Lower lobe of right lung (tissue), 2 donors: ENCODE measurements at regions not wholly inside any gene's neighbourhood (a gene's known extent, or its start where the extent isn't known, plus 50 kb on each side); places are given as distances from the start of the nearest gene placed in this dataset.

Experiments used
- ATAC-seq, 2 donors: fragments of 200-7000 bp; cut with Tn5 transposase; one replicate each; pipeline ENCODE4 v1.9.1; 2020 to 2022; ENCODE audit warnings: mild to moderate bottlenecking in 2 of 2, moderate library complexity in 2 of 2
- DNase-seq: peaks from one replicate; pipeline ENCODE4 v3.0.0-alpha.2; 2020
- H3K27ac ChIP-seq: fragments of 200-600 bp; one replicate; pipeline ENCODE4 v1.8.0; 2022
- H3K27me3 ChIP-seq: fragments of 200-600 bp; one replicate; pipeline ENCODE4 v1.8.0; 2022; ENCODE audit warnings: low read depth
- H3K36me3 ChIP-seq: fragments of 200-600 bp; one replicate; pipeline ENCODE4 v1.8.0; 2022; ENCODE audit warnings: mild to moderate bottlenecking
- H3K4me1 ChIP-seq: fragments of 200-600 bp; one replicate; pipeline ENCODE4 v1.8.0; 2022
- H3K4me3 ChIP-seq: fragments of 200-600 bp; one replicate; pipeline ENCODE4 v1.8.0; 2022; ENCODE audit warnings: mild to moderate bottlenecking
- H3K9me3 ChIP-seq: fragments of 200-600 bp; one replicate; pipeline ENCODE4 v1.8.0; 2022
- intact Hi-C: fragments of 100-400 bp; cut with DNase I; formaldehyde crosslinking; loops from one replicate; pipeline ENCODE4 v1.11.0; 2022
- TF ChIP-seq, protein P1 (sequence below): fragments of 200-600 bp; IDR thresholded peaks from one replicate; pipeline ENCODE4 v1.8.0; 2022; ENCODE audit warnings: antibody characterized with exemption, mild to moderate bottlenecking
- donor health status: DM: no; HTN: yes; CAD: no; lungs with severe emphysema.

DNA sequence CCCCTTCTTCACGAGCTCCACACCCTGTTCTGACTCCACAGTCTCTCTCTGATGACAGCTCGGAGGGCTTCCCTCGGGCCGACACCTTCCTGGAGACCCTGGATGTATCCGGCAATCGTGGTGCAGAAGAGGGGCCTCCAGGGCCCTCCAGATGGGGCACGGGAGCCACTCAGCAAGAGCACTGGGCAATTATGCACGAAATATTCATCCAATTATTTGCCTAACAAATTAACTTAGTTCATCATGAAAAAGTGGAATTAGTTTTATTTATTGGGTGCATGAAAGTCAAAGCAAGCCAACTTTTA lies 277.3 kb upstream of the HDAC4 start:
- Histone ChIP-seq H3K4me1 (no peaks in the 10 kb centered on the region), H3K27me3 (no peaks in the 10 kb centered on the region), H3K36me3 (no peaks in the 10 kb centered on the region), H3K27ac (no peak overlapping the region), H3K4me3 (no peak overlapping the region), H3K9me3 (no peaks in the 10 kb centered on the region)
- TF ChIP-seq, protein P1, sequence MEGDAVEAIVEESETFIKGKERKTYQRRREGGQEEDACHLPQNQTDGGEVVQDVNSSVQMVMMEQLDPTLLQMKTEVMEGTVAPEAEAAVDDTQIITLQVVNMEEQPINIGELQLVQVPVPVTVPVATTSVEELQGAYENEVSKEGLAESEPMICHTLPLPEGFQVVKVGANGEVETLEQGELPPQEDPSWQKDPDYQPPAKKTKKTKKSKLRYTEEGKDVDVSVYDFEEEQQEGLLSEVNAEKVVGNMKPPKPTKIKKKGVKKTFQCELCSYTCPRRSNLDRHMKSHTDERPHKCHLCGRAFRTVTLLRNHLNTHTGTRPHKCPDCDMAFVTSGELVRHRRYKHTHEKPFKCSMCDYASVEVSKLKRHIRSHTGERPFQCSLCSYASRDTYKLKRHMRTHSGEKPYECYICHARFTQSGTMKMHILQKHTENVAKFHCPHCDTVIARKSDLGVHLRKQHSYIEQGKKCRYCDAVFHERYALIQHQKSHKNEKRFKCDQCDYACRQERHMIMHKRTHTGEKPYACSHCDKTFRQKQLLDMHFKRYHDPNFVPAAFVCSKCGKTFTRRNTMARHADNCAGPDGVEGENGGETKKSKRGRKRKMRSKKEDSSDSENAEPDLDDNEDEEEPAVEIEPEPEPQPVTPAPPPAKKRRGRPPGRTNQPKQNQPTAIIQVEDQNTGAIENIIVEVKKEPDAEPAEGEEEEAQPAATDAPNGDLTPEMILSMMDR, result no peak
- no peak for ATAC-seq
- DNase-seq, result no peak
- intact Hi-C loops, result no loop called here

- TF ChIP-seq, protein P1, result no peak
- no peaks in the 10 kb centered on the region for H3K27me3 ChIP-seq
- ATAC-seq, result peak in 1 of 2 donors; percentile 7
- DNase-seq, result no peak
- intact Hi-C loops, result no loop called here
- H3K27ac ChIP-seq, result no peak overlapping the region
- no peaks in the 10 kb centered on the region for H3K4me1 ChIP-seq
- no peaks in the 10 kb centered on the region for H3K9me3 ChIP-seq
- no peaks in the 10 kb centered on the region for H3K36me3 ChIP-seq
- no peak overlapping the region for H3K4me3 ChIP-seq
These were observed 276.8 kb upstream of the HDAC4 start for GRCh38 chr2:239677453-239678185.

- Histone ChIP-seq H3K4me1 (no peaks in the 10 kb centered on the region), H3K36me3 (no peaks in the 10 kb centered on the region), H3K4me3 (no peak overlapping the region), H3K27ac (no peak overlapping the region), H3K9me3 (no peaks in the 10 kb centered on the region), H3K27me3 (no peaks in the 10 kb centered on the region)
- no peak for ATAC-seq
- no peak for DNase-seq
- TF ChIP-seq, protein P1, result no peak
- intact Hi-C loops, result no loop called here
These were observed 276.1 kb upstream of the HDAC4 start for GRCh38 chr2:239676716-239677452.

- H3K27ac ChIP-seq, result no peak overlapping the region
- TF ChIP-seq, protein P1, result no peak
- intact Hi-C loops, result no loop called here
- no peak for ATAC-seq
- no peak for DNase-seq
- no peak overlapping the region for H3K4me3 ChIP-seq
- no peaks in the 10 kb centered on the region for H3K4me1 ChIP-seq
- no peaks in the 10 kb centered on the region for H3K27me3 ChIP-seq
- no peaks in the 10 kb centered on the region for H3K36me3 ChIP-seq
- no peaks in the 10 kb centered on the region for H3K9me3 ChIP-seq
These were observed 275.3 kb upstream of the HDAC4 start for GRCh38 chr2:239675826-239676715.

- Histone ChIP-seq H3K9me3 (no peaks in the 10 kb centered on the region), H3K4me1 (no peaks in the 10 kb centered on the region), H3K27ac (no peak overlapping the region), H3K4me3 (no peak overlapping the region), H3K36me3 (no peaks in the 10 kb centered on the region), H3K27me3 (no peaks in the 10 kb centered on the region)
- DNase-seq, result no peak
- TF ChIP-seq, protein P1, result no peak
- intact Hi-C loops, result no loop called here
- no peak for ATAC-seq
These were observed 274.4 kb upstream of the HDAC4 start for GRCh38 chr2:239674981-239675825.
